GM23338 (cell line): ENCODE measurements at regions not wholly inside any gene's neighbourhood (a gene's known extent, or its start where the extent isn't known, plus 50 kb on each side); places are given as distances from the start of the nearest gene placed in this dataset.

Source experiments
- EZH2 ChIP-seq: fragments of 200-600 bp; sonication (generic); IDR thresholded peaks from one replicate; pipeline ENCODE4 v1.8.0; 2017; ENCODE audit warnings: antibody characterized with exemption, mild to moderate bottlenecking, low read depth; ENCODE audit not compliant: unreplicated experiment
- REST ChIP-seq: IDR thresholded peaks from one replicate; pipeline ENCODE4 v1.6.1; 2018; ENCODE audit warnings: antibody characterized with exemption; ENCODE audit not compliant: unreplicated experiment
- TF ChIP-seq, protein P1 (sequence below), 2 experiments: fragments of 200-600 bp in 1 of 2; sonication (generic) in 1 of 2; conservative IDR thresholded peaks; 2 replicates each; pipeline versions ENCODE4 v1.5.1 to v1.6.1; 2016 to 2017; ENCODE audit warnings: antibody characterized with exemption in 2 of 2, low read depth in 2 of 2, mild to moderate bottlenecking in 2 of 2, moderate library complexity in 1 of 2

- TF ChIP-seq, protein P1, sequence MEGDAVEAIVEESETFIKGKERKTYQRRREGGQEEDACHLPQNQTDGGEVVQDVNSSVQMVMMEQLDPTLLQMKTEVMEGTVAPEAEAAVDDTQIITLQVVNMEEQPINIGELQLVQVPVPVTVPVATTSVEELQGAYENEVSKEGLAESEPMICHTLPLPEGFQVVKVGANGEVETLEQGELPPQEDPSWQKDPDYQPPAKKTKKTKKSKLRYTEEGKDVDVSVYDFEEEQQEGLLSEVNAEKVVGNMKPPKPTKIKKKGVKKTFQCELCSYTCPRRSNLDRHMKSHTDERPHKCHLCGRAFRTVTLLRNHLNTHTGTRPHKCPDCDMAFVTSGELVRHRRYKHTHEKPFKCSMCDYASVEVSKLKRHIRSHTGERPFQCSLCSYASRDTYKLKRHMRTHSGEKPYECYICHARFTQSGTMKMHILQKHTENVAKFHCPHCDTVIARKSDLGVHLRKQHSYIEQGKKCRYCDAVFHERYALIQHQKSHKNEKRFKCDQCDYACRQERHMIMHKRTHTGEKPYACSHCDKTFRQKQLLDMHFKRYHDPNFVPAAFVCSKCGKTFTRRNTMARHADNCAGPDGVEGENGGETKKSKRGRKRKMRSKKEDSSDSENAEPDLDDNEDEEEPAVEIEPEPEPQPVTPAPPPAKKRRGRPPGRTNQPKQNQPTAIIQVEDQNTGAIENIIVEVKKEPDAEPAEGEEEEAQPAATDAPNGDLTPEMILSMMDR (conservative IDR thresholded peaks at IDR 0.05; ENCODE audit: low read depth in 2 of 2) = no peak
- TF ChIP-seq EZH2 (no peak), REST (no peak)
Measured at GRCh38 chr2:8197101-8197500, 484.8 kb upstream of the ID2 start.
